HK-2 (cell line): ENCODE measurements at regions not wholly inside any gene's neighbourhood (a gene's known extent, or its start where the extent isn't known, plus 50 kb on each side); places are given as distances from the start of the nearest gene placed in this dataset.
"Not testable (repeated sequence)": the region's sequence is repeated elsewhere in the genome, so short reads cannot be mapped to it uniquely, and the experiment has no call there.

ENCODE experiments used
- DNase-seq: peaks from one replicate; pipeline ENCODE4 v3.0.0-alpha.2; 2018; ENCODE audit not compliant: unreplicated experiment

GRCh38 chr6:103335412-103335811 lies 1524.3 kb downstream of the HACE1 start:
- DNase-seq = no peak

- no peak for DNase-seq
These were observed 1532.7 kb downstream of the HACE1 start for GRCh38 chr6:103326760-103327757.

- no peak for DNase-seq
These were observed 1546.3 kb downstream of the HACE1 start for GRCh38 chr6:103313432-103313831.

GRCh38 chr6:103294376-103294775 lies 1565.3 kb downstream of the HACE1 start:
- DNase-seq = not testable (repeated sequence)

- DNase-seq = no peak
These were observed 1574.9 kb downstream of the HACE1 start for GRCh38 chr6:103284835-103285234.

- DNase-seq = no peak
These were observed 1579.3 kb downstream of the HACE1 start for GRCh38 chr6:103280417-103280816.

GRCh38 chr6:103277936-103278335 lies 1581.8 kb downstream of the HACE1 start:
- DNase-seq = no peak

- DNase-seq = no peak
These were observed 1586.7 kb downstream of the HACE1 start for GRCh38 chr6:103273048-103273447.

GRCh38 chr6:103269581-103269980 lies 1590.1 kb downstream of the HACE1 start:
- no peak for DNase-seq

- DNase-seq = no peak
These were observed 1591.4 kb downstream of the HACE1 start for GRCh38 chr6:103268335-103268734.

- no peak for DNase-seq
These were observed 1595.7 kb downstream of the HACE1 start for GRCh38 chr6:103264020-103264419.

GRCh38 chr6:103255132-103255531 lies 1604.6 kb downstream of the HACE1 start:
- DNase-seq = no peak

GRCh38 chr6:103236923-103237322 lies 1622.8 kb downstream of the HACE1 start:
- no peak for DNase-seq

GRCh38 chr6:103231181-103231580 lies 1628.5 kb downstream of the HACE1 start:
- DNase-seq = no peak

GRCh38 chr6:103215847-103216246 lies 1643.9 kb downstream of the HACE1 start:
- no peak for DNase-seq

- DNase-seq = no peak
These were observed 1649.0 kb downstream of the HACE1 start for GRCh38 chr6:103210686-103211085.

- no peak for DNase-seq
These were observed 1661.3 kb downstream of the HACE1 start for GRCh38 chr6:103198386-103198785.

GRCh38 chr6:103193413-103193812 lies 1666.3 kb downstream of the HACE1 start:
- DNase-seq = no peak

- DNase-seq = no peak
These were observed 1668.2 kb downstream of the HACE1 start for GRCh38 chr6:103191391-103192093.

- DNase-seq = no peak
These were observed 1674.9 kb downstream of the HACE1 start for GRCh38 chr6:103184776-103185175.

GRCh38 chr6:103183831-103184411 lies 1675.8 kb downstream of the HACE1 start:
- DNase-seq = no peak

GRCh38 chr6:103178193-103178592 lies 1681.5 kb downstream of the HACE1 start:
- DNase-seq = no peak
